ENCODE measurements at regions not wholly inside any gene's neighbourhood (a gene's known extent, or its start where the extent isn't known, plus 50 kb on each side); places are given as distances from the start of the nearest gene placed in this dataset.
"Not testable (repeated sequence)": the region's sequence is repeated elsewhere in the genome, so short reads cannot be mapped to it uniquely, and the experiment has no call there.

- not testable (repeated sequence) for H3K36me3 Mint-ChIP-seq, H3K27ac Mint-ChIP-seq, H3K27me3 Mint-ChIP-seq, H3K9me3 Mint-ChIP-seq, H3K4me1 Mint-ChIP-seq, H3K4me3 Mint-ChIP-seq
Measured at GRCh38 chr16:18173945-18174497, 162.5 kb downstream of the NPIPA8 start.

- H3K27me3 Mint-ChIP-seq, H3K9me3 Mint-ChIP-seq, H3K27ac Mint-ChIP-seq, H3K4me3 Mint-ChIP-seq, H3K4me1 Mint-ChIP-seq, H3K36me3 Mint-ChIP-seq: not testable (repeated sequence)
Measured at GRCh38 chr16:18162293-18162692, 174.2 kb downstream of the NPIPA8 start.

- not testable (repeated sequence) for H3K27me3 Mint-ChIP-seq, H3K27ac Mint-ChIP-seq
Measured at GRCh38 chr16:18161224-18161623, 175.3 kb downstream of the NPIPA8 start.

GRCh38 chr16:18159185-18159584, 177.4 kb downstream of the NPIPA8 start:
- not testable (repeated sequence) for H3K4me1 Mint-ChIP-seq, H3K27me3 Mint-ChIP-seq, H3K9me3 Mint-ChIP-seq, H3K27ac Mint-ChIP-seq, H3K4me3 Mint-ChIP-seq, H3K36me3 Mint-ChIP-seq

More at GRCh38 chr16:18161224-18161623, 175.3 kb downstream of the NPIPA8 start:
- H3K4me1 Mint-ChIP-seq, H3K36me3 Mint-ChIP-seq, H3K4me3 Mint-ChIP-seq, H3K9me3 Mint-ChIP-seq: not testable (repeated sequence)

GRCh38 chr16:18157854-18158253, 178.7 kb downstream of the NPIPA8 start:
- not testable (repeated sequence) for H3K4me3 Mint-ChIP-seq, H3K27me3 Mint-ChIP-seq, H3K36me3 Mint-ChIP-seq, H3K9me3 Mint-ChIP-seq, H3K27ac Mint-ChIP-seq, H3K4me1 Mint-ChIP-seq

- H3K27me3 Mint-ChIP-seq, H3K27ac Mint-ChIP-seq, H3K36me3 Mint-ChIP-seq, H3K4me3 Mint-ChIP-seq, H3K4me1 Mint-ChIP-seq, H3K9me3 Mint-ChIP-seq: not testable (repeated sequence)
Measured at GRCh38 chr16:18152832-18153231, 183.7 kb downstream of the NPIPA8 start.

- not testable (repeated sequence) for H3K4me1 Mint-ChIP-seq, H3K9me3 Mint-ChIP-seq, H3K4me3 Mint-ChIP-seq, H3K27ac Mint-ChIP-seq, H3K36me3 Mint-ChIP-seq, H3K27me3 Mint-ChIP-seq
Measured at GRCh38 chr16:18148132-18148531, 188.4 kb downstream of the NPIPA8 start.

GRCh38 chr16:18146601-18147142, 189.9 kb downstream of the NPIPA8 start:
- H3K4me3 Mint-ChIP-seq, H3K27me3 Mint-ChIP-seq, H3K9me3 Mint-ChIP-seq, H3K27ac Mint-ChIP-seq, H3K36me3 Mint-ChIP-seq, H3K4me1 Mint-ChIP-seq: not testable (repeated sequence)

- H3K4me3 Mint-ChIP-seq, H3K4me1 Mint-ChIP-seq, H3K27ac Mint-ChIP-seq, H3K9me3 Mint-ChIP-seq, H3K36me3 Mint-ChIP-seq, H3K27me3 Mint-ChIP-seq: not testable (repeated sequence)
Measured at GRCh38 chr16:18142066-18142465, 194.5 kb downstream of the NPIPA8 start.

GRCh38 chr16:18136288-18136687, 200.2 kb downstream of the NPIPA8 start:
- not testable (repeated sequence) for H3K36me3 Mint-ChIP-seq, H3K9me3 Mint-ChIP-seq, H3K27ac Mint-ChIP-seq, H3K4me3 Mint-ChIP-seq, H3K4me1 Mint-ChIP-seq, H3K27me3 Mint-ChIP-seq

GRCh38 chr16:18135024-18135423, 201.5 kb downstream of the NPIPA8 start:
- H3K27ac Mint-ChIP-seq, H3K4me3 Mint-ChIP-seq, H3K36me3 Mint-ChIP-seq, H3K27me3 Mint-ChIP-seq, H3K9me3 Mint-ChIP-seq, H3K4me1 Mint-ChIP-seq: not testable (repeated sequence)

- H3K4me3 Mint-ChIP-seq: not testable (repeated sequence)
Measured at GRCh38 chr16:18131587-18131986, 204.9 kb downstream of the NPIPA8 start.

GRCh38 chr16:18130478-18131120, 205.9 kb downstream of the NPIPA8 start:
- H3K36me3 Mint-ChIP-seq, H3K9me3 Mint-ChIP-seq, H3K4me3 Mint-ChIP-seq, H3K4me1 Mint-ChIP-seq, H3K27ac Mint-ChIP-seq, H3K27me3 Mint-ChIP-seq: not testable (repeated sequence)

More at GRCh38 chr16:18131587-18131986, 204.9 kb downstream of the NPIPA8 start:
- H3K27ac Mint-ChIP-seq, H3K9me3 Mint-ChIP-seq, H3K27me3 Mint-ChIP-seq, H3K36me3 Mint-ChIP-seq, H3K4me1 Mint-ChIP-seq: not testable (repeated sequence)

GRCh38 chr16:18127033-18127432, 209.5 kb downstream of the NPIPA8 start:
- H3K27me3 Mint-ChIP-seq, H3K9me3 Mint-ChIP-seq, H3K27ac Mint-ChIP-seq: not testable (repeated sequence)

GRCh38 chr16:18119092-18119491, 217.4 kb downstream of the NPIPA8 start:
- H3K9me3 Mint-ChIP-seq, H3K4me1 Mint-ChIP-seq, H3K27ac Mint-ChIP-seq, H3K4me3 Mint-ChIP-seq, H3K27me3 Mint-ChIP-seq, H3K36me3 Mint-ChIP-seq: not testable (repeated sequence)

More at GRCh38 chr16:18127033-18127432, 209.5 kb downstream of the NPIPA8 start:
- H3K4me3 Mint-ChIP-seq, H3K36me3 Mint-ChIP-seq, H3K4me1 Mint-ChIP-seq: not testable (repeated sequence)

GRCh38 chr16:18118684-18119083, 217.9 kb downstream of the NPIPA8 start:
- not testable (repeated sequence) for H3K27me3 Mint-ChIP-seq, H3K4me3 Mint-ChIP-seq, H3K36me3 Mint-ChIP-seq, H3K9me3 Mint-ChIP-seq, H3K4me1 Mint-ChIP-seq, H3K27ac Mint-ChIP-seq

- not testable (repeated sequence) for H3K36me3 Mint-ChIP-seq, H3K9me3 Mint-ChIP-seq, H3K27me3 Mint-ChIP-seq
Measured at GRCh38 chr16:18118071-18118470, 218.5 kb downstream of the NPIPA8 start.

More at GRCh38 chr16:18118071-18118470, 218.5 kb downstream of the NPIPA8 start:
- H3K4me1 Mint-ChIP-seq, H3K4me3 Mint-ChIP-seq, H3K27ac Mint-ChIP-seq: not testable (repeated sequence)

Measured in activated naive CD4-positive, alpha-beta T cell treated with anti-CD3 and anti-CD28 coated beads, Interleukin-2, amount 50 U/mL, for 24 hours (primary cell).